OCI-LY3 (cell line): ENCODE measurements at regions not wholly inside any gene's neighbourhood (a gene's known extent, or its start where the extent isn't known, plus 50 kb on each side); places are given as distances from the start of the nearest gene placed in this dataset.

Experiments
- H2AFZ ChIP-seq: fragments of 200-600, 300-600 bp; shearing (Covaris generic); 2 replicates; pipeline ENCODE4 v1.6.0; 2014; ENCODE audit warnings: antibody characterized with exemption, low read depth, low read length
- H3K27ac ChIP-seq: fragments of 200-600, 300-600 bp; sonication (generic); 2 replicates; pipeline ENCODE4 v1.5.1; 2014; ENCODE audit warnings: mild to moderate bottlenecking, low read length, moderate library complexity, mixed read lengths
- H3K27me3 ChIP-seq: fragments of 200-600, 300-600 bp; sonication (generic); 2 replicates; pipeline ENCODE4 v1.6.1; 2014; ENCODE audit warnings: low read depth, low read length, mixed read lengths
- H3K36me3 ChIP-seq: fragments of 200-600, 300-600 bp; sonication (generic); replicated peaks from 2 replicates; pipeline ENCODE3; 2014; ENCODE audit warnings: low read depth, low read length, mixed read lengths
- H3K4me1 ChIP-seq: fragments of 300-600, 200-600 bp; sonication (generic); 2 replicates; pipeline ENCODE4 v1.6.1; 2014; ENCODE audit warnings: low read length, mixed read lengths
- H3K4me2 ChIP-seq: fragments of 200-600, 300-600 bp; sonication (generic); 2 replicates; pipeline ENCODE4 v1.6.1; 2014; ENCODE audit warnings: low read length, mixed read lengths
- H3K4me3 ChIP-seq: fragments of 300-600, 200-600 bp; sonication (generic); 2 replicates; pipeline ENCODE4 v1.5.1; 2014; ENCODE audit warnings: antibody characterized with exemption, mild to moderate bottlenecking, low read length, moderate library complexity
- H3K79me2 ChIP-seq: fragments of 300-600, 200-600 bp; shearing (Covaris generic); 2 replicates; pipeline ENCODE4 v1.6.1; 2014; ENCODE audit warnings: mild to moderate bottlenecking, low read length, mixed read lengths
- H3K9ac ChIP-seq: fragments of 300-600, 200-600 bp; shearing (Covaris generic); 2 replicates; pipeline ENCODE4 v1.6.0; 2014; ENCODE audit warnings: mild to moderate bottlenecking, low read length, moderate library complexity
- H3K9me3 ChIP-seq: fragments of 200-600, 300-600 bp; shearing (Covaris generic); 2 replicates; pipeline ENCODE4 v1.6.1; 2014; ENCODE audit warnings: low read length, mixed read lengths; ENCODE audit not compliant: insufficient read depth
- H4K20me1 ChIP-seq: fragments of 200-600, 300-600 bp; sonication (generic); 2 replicates; pipeline ENCODE4 v1.6.1; 2016; ENCODE audit warnings: low read length, mixed read lengths; ENCODE audit not compliant: insufficient read depth
- EZH2phosphoT487 ChIP-seq: fragments of 200-600 bp; shearing (Covaris generic); IDR thresholded peaks from 2 replicates; pipeline ENCODE4 v1.6.1; 2018; ENCODE audit warnings: antibody characterized with exemption, mixed run types, low read depth
- TF ChIP-seq, protein P1 (sequence below): fragments of 200-600, 300-600 bp; sonication (generic); IDR thresholded peaks from 2 replicates; pipeline ENCODE4 v1.5.1; 2014; ENCODE audit warnings: antibody characterized with exemption, low read length, low read depth

DNA sequence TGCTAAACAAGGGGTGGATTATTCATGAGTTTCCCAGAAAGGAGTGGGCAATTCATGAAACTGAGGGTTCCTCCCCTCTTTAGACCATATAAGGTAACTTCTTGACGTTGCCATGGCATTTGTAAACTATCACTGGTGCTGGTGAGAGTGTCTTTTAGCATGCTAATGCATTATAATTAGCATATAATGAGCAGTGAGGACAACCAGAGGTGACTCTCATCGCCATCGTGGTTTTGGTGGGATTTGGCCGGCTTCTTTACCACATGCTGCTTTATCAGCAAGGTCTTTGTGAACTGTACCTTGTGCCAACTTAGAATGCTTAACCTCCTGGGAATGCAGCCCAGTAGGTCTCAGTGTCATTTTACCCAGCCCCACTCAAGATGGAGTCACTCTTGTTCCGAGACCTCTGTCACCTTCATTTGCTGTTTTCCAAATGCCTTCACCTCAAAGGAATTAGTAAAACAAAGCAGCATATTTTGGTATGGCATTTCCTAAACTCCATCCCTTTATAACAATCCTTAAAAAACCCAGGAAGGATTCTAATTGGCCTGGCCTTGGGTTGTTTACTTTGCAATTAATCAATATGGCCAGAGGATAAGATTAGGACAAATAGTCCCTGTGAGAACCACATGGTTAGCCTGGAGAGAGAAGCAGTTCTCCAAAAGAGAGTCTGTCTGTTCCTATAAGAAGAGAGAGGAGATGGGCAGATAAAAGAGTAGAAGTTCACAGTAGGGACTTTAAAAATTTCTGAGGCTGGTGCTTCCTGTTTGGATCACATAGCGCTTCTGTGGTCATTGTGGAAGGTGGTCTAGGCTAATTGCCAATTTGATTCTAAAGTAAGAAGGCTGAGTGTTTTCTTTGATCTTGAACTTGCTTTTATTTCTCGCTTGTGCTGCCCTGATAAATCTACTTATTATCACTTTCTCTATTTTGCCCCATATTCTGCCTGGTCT is 155.2 kb upstream of the EOMES start:
- Histone ChIP-seq H2AFZ (no peak overlapping the region), H3K27me3 (no peaks in the 10 kb centered on the region), H4K20me1 (no peaks in the 10 kb centered on the region), H3K9ac (no peak overlapping the region), H3K4me3 (no peak overlapping the region), H3K4me1 (peaks cover 10% of the 10 kb centered on the region), H3K9me3 (no peaks in the 10 kb centered on the region), H3K36me3 (no peaks in the 10 kb centered on the region), H3K27ac (no peak overlapping the region), H3K4me2 (no peak overlapping the region), H3K79me2 (no peaks in the 10 kb centered on the region)
- TF ChIP-seq, protein P1, sequence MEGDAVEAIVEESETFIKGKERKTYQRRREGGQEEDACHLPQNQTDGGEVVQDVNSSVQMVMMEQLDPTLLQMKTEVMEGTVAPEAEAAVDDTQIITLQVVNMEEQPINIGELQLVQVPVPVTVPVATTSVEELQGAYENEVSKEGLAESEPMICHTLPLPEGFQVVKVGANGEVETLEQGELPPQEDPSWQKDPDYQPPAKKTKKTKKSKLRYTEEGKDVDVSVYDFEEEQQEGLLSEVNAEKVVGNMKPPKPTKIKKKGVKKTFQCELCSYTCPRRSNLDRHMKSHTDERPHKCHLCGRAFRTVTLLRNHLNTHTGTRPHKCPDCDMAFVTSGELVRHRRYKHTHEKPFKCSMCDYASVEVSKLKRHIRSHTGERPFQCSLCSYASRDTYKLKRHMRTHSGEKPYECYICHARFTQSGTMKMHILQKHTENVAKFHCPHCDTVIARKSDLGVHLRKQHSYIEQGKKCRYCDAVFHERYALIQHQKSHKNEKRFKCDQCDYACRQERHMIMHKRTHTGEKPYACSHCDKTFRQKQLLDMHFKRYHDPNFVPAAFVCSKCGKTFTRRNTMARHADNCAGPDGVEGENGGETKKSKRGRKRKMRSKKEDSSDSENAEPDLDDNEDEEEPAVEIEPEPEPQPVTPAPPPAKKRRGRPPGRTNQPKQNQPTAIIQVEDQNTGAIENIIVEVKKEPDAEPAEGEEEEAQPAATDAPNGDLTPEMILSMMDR: no peak
- no peak for TF ChIP-seq EZH2phosphoT487

DNA sequence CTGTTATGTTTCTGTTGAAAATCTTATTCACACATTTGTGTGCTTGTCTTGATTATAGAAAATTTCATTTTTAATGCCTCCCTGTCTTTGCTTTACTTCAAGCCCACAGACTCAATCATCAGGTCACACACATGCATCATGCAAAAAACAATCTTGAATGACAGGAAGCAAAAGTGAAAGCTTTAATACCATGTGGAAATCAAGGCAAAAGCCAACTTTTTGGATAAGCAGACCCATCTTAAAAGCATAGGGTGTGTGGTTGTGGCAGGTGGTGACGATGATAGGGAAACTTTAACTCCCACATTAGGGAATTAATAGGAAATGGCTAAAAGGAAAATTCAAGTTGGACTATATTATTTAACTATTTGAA is 155.9 kb upstream of the EOMES start:
- no peaks in the 10 kb centered on the region for H3K79me2 ChIP-seq
- no peak overlapping the region for H3K27ac ChIP-seq
- H3K4me2 ChIP-seq: no peak overlapping the region
- no peaks in the 10 kb centered on the region for H3K27me3 ChIP-seq
- no peaks in the 10 kb centered on the region for H3K9me3 ChIP-seq
- H3K36me3 ChIP-seq: no peaks in the 10 kb centered on the region
- H3K9ac ChIP-seq: no peak overlapping the region
- no peak overlapping the region for H3K4me3 ChIP-seq
- no peak overlapping the region for H2AFZ ChIP-seq
- H4K20me1 ChIP-seq: no peaks in the 10 kb centered on the region
- peaks cover 10% of the 10 kb centered on the region for H3K4me1 ChIP-seq
- TF ChIP-seq, protein P1: no peak
- no peak for TF ChIP-seq EZH2phosphoT487

DNA sequence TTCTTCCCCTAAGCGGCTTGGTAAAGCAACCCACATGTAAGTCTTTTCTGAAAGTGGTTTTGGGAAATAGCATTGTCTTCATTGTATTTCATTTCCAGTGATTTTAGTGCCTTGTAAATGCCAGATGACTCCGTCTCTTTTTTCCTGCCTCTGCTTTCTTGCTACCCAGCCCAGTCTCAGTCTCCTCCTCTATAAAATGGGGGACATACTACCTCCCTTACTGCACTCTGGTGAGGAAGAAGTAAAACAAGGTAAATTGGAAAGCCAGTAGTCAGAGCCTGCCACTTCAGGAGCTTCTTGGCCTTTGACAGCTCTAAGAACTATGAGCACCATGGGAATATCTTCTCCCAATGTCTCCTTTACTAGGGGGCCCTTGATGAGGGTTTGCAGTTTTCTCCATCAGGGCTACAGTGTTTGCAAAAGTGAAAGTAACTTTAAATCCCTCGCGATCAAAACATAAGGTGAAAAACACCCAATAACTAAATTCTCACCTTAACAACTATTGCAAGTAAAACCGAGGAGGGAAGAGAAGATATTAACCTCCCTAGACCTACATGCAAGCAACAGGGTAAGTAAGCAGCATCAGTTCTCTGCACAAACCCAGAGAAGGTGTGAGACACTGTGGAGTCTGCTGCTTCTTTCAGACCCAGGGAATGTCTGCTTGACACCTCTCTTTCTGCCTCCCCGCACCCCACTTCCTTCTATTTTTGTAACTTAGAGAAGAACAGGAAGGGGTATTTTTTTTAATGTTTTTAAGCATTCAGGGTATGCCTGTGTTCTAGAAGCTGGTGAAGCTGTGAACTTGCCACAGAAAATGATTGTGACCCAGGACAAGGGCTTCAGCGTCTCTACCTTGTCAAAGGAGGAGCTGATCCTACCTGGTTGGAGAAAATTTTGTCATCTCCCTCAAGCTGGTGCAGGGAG is 159.1 kb upstream of the EOMES start:
- Histone ChIP-seq H4K20me1 (no peaks in the 10 kb centered on the region), H3K36me3 (no peaks in the 10 kb centered on the region), H2AFZ (peak overlapping the region; percentile 36), H3K9ac (no peak overlapping the region), H3K79me2 (no peaks in the 10 kb centered on the region), H3K4me1 (peaks cover 10% of the 10 kb centered on the region), H3K4me3 (peak overlapping the region; percentile 32), H3K4me2 (peak overlapping the region; percentile 45), H3K27ac (no peak overlapping the region), H3K9me3 (no peaks in the 10 kb centered on the region), H3K27me3 (no peaks in the 10 kb centered on the region)
- TF ChIP-seq, protein P1: no peak
- TF ChIP-seq EZH2phosphoT487: no peak

DNA sequence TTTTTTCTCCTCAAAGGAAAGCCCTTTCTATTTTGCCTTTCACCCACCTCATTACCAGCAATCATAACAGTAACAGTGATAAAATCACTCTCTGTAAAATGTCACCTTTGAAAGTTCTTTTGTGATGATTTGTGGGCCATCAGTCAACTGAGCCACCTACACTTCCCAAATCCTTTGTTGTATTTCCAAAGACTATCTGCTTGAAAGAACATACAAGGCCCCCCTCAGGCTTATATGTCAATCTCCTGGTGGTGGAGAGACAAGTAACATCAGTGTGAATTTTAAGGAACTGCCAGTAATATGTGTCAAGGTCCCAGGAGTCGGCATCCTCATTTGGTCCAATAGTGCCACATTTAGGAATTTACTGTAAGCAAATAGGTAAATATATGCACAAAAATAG is 161.1 kb upstream of the EOMES start:
- H3K4me3 ChIP-seq: no peak overlapping the region
- no peaks in the 10 kb centered on the region for H3K79me2 ChIP-seq
- H3K27ac ChIP-seq: no peak overlapping the region
- no peak overlapping the region for H2AFZ ChIP-seq
- no peaks in the 10 kb centered on the region for H3K27me3 ChIP-seq
- no peaks in the 10 kb centered on the region for H3K36me3 ChIP-seq
- H3K9me3 ChIP-seq: no peaks in the 10 kb centered on the region
- H3K4me2 ChIP-seq: no peak overlapping the region
- TF ChIP-seq, protein P1: no peak
- no peak for TF ChIP-seq EZH2phosphoT487
- H3K4me1 ChIP-seq: peaks cover 10% of the 10 kb centered on the region
- no peak overlapping the region for H3K9ac ChIP-seq
- H4K20me1 ChIP-seq: no peaks in the 10 kb centered on the region
